ENCODE measurements at regions not wholly inside any gene's neighbourhood (a gene's known extent, or its start where the extent isn't known, plus 50 kb on each side); places are given as distances from the start of the nearest gene placed in this dataset.

- no peak for TF ChIP-seq FOXM1 (IDR thresholded peaks at IDR 0.05; ENCODE audit: borderline replicate concordance, low read depth)
Observed at GRCh38 chr16:72728516-72728915, 319.4 kb downstream of the ZFHX3 start.

- TF ChIP-seq TCF12 (IDR thresholded peaks at IDR 0.05; ENCODE audit: low read depth) = no peak
- TF ChIP-seq TEAD4 (IDR thresholded peaks at IDR 0.05) = no peak
- no peak for TF ChIP-seq FOXM1 (IDR thresholded peaks at IDR 0.05; ENCODE audit: borderline replicate concordance, low read depth)
- no peak for TF ChIP-seq MAX (IDR thresholded peaks at IDR 0.05)
- TF ChIP-seq TAF1 (IDR thresholded peaks at IDR 0.05; ENCODE audit: low read depth) = no peak
- TF ChIP-seq EP300 (IDR thresholded peaks at IDR 0.05; ENCODE audit: borderline replicate concordance) = no peak
- TF ChIP-seq NFIC (IDR thresholded peaks at IDR 0.05) = no peak
- TF ChIP-seq RAD21 (IDR thresholded peaks at IDR 0.05; ENCODE audit: low read depth) = no peak
- TF ChIP-seq USF1 (IDR thresholded peaks at IDR 0.05) = no peak
- no peak for TF ChIP-seq CEBPB (IDR thresholded peaks at IDR 0.05)
- TF ChIP-seq CREB1 (IDR thresholded peaks at IDR 0.05; ENCODE audit: low read depth) = no peak
- no peak for TF ChIP-seq EGR1 (IDR thresholded peaks at IDR 0.05)
Observed at GRCh38 chr16:72727565-72727964, 320.4 kb downstream of the ZFHX3 start.

GRCh38 chr16:72725643-72726042, 322.3 kb downstream of the ZFHX3 start:
- TF ChIP-seq TCF12 (IDR thresholded peaks at IDR 0.05; ENCODE audit: low read depth) = no peak
- TF ChIP-seq NFIC (IDR thresholded peaks at IDR 0.05) = no peak
- no peak for TF ChIP-seq MAX (IDR thresholded peaks at IDR 0.05)
- no peak for TF ChIP-seq TAF1 (IDR thresholded peaks at IDR 0.05; ENCODE audit: low read depth)
- no peak for TF ChIP-seq ZBTB7A (IDR thresholded peaks at IDR 0.05; ENCODE audit: low read depth)
- no peak for TF ChIP-seq YY1 (IDR thresholded peaks at IDR 0.05; ENCODE audit: low read depth)
- no peak for TF ChIP-seq USF1 (IDR thresholded peaks at IDR 0.05)
- no peak for TF ChIP-seq EGR1 (IDR thresholded peaks at IDR 0.05)
- no peak for TF ChIP-seq CEBPB (IDR thresholded peaks at IDR 0.05)
- TF ChIP-seq RAD21 (IDR thresholded peaks at IDR 0.05; ENCODE audit: low read depth) = no peak
- TF ChIP-seq TEAD4 (IDR thresholded peaks at IDR 0.05) = no peak

GRCh38 chr16:72723781-72724180, 324.1 kb downstream of the ZFHX3 start:
- TF ChIP-seq TEAD4 (IDR thresholded peaks at IDR 0.05) = no peak
- no peak for TF ChIP-seq ZBTB7A (IDR thresholded peaks at IDR 0.05; ENCODE audit: low read depth)
- TF ChIP-seq USF1 (IDR thresholded peaks at IDR 0.05) = no peak
- TF ChIP-seq MAX (IDR thresholded peaks at IDR 0.05) = no peak
- no peak for TF ChIP-seq CREB1 (IDR thresholded peaks at IDR 0.05; ENCODE audit: low read depth)
- no peak for TF ChIP-seq CEBPB (IDR thresholded peaks at IDR 0.05)
- TF ChIP-seq TCF12 (IDR thresholded peaks at IDR 0.05; ENCODE audit: low read depth) = no peak

- TF ChIP-seq YY1 (IDR thresholded peaks at IDR 0.05; ENCODE audit: low read depth) (no peak), EGR1 (IDR thresholded peaks at IDR 0.05) (no peak), EP300 (IDR thresholded peaks at IDR 0.05; ENCODE audit: borderline replicate concordance) (no peak), CEBPB (IDR thresholded peaks at IDR 0.05) (no peak), FOXM1 (IDR thresholded peaks at IDR 0.05; ENCODE audit: borderline replicate concordance, low read depth) (no peak), TEAD4 (IDR thresholded peaks at IDR 0.05) (no peak), REST (IDR thresholded peaks at IDR 0.05; ENCODE audit: low read depth) (no peak), TAF1 (IDR thresholded peaks at IDR 0.05; ENCODE audit: low read depth) (no peak), USF1 (IDR thresholded peaks at IDR 0.05) (no peak), TCF12 (IDR thresholded peaks at IDR 0.05; ENCODE audit: low read depth) (no peak)
Observed at GRCh38 chr16:72722552-72722951, 325.4 kb downstream of the ZFHX3 start.

GRCh38 chr16:72721981-72722380, 325.9 kb downstream of the ZFHX3 start:
- TF ChIP-seq USF1 (IDR thresholded peaks at IDR 0.05) (no peak), TEAD4 (IDR thresholded peaks at IDR 0.05) (no peak), CEBPB (IDR thresholded peaks at IDR 0.05) (no peak), TCF12 (IDR thresholded peaks at IDR 0.05; ENCODE audit: low read depth) (no peak), NFIC (IDR thresholded peaks at IDR 0.05) (no peak), ZBTB7A (IDR thresholded peaks at IDR 0.05; ENCODE audit: low read depth) (no peak), MAX (IDR thresholded peaks at IDR 0.05) (no peak), FOXM1 (IDR thresholded peaks at IDR 0.05; ENCODE audit: borderline replicate concordance, low read depth) (no peak), EGR1 (IDR thresholded peaks at IDR 0.05) (no peak), RAD21 (IDR thresholded peaks at IDR 0.05; ENCODE audit: low read depth) (no peak), REST (IDR thresholded peaks at IDR 0.05; ENCODE audit: low read depth) (no peak), EP300 (IDR thresholded peaks at IDR 0.05; ENCODE audit: borderline replicate concordance) (no peak), YY1 (IDR thresholded peaks at IDR 0.05; ENCODE audit: low read depth) (no peak), CREB1 (IDR thresholded peaks at IDR 0.05; ENCODE audit: low read depth) (no peak), TAF1 (IDR thresholded peaks at IDR 0.05; ENCODE audit: low read depth) (no peak)
